Bronchial epithelial cell (primary cell): ENCODE measurements at regions not wholly inside any gene's neighbourhood (a gene's known extent, or its start where the extent isn't known, plus 50 kb on each side); places are given as distances from the start of the nearest gene placed in this dataset.

Experiments used
- DNase-seq: peaks from one replicate; pipeline ENCODE4 v3.0.0-alpha.2; 2010; ENCODE audit warnings: low read depth
- FAIRE-seq: peaks from 2 replicates; lab custom pipeline; 2011; peaks lifted over from hg19 to GRCh38; lab: Jason Lieb, UNC
- H3K27me3 ChIP-seq: 2 replicates; pipeline ENCODE4 v1.5.1; 2011; ENCODE audit warnings: low read length; ENCODE audit not compliant: control insufficient read depth, insufficient read depth
- H3K36me3 ChIP-seq: 2 replicates; pipeline ENCODE4 v1.5.1; 2011; ENCODE audit warnings: low read length; ENCODE audit not compliant: control insufficient read depth, insufficient read depth
- H3K4me3 ChIP-seq: 2 replicates; pipeline ENCODE4 v1.5.1; 2011; ENCODE audit warnings: mild to moderate bottlenecking, low read depth, low read length, control low read depth
- CTCF ChIP-seq: IDR thresholded peaks from 2 replicates; pipeline ENCODE4 v1.5.1; 2011; ENCODE audit warnings: mild to moderate bottlenecking, moderate library complexity, low read length, control low read depth, inconsistent platforms; ENCODE audit not compliant: insufficient read depth, severe bottlenecking

- DNase-seq (no peak), FAIRE-seq (no peak)
- Histone ChIP-seq H3K27me3 (no peaks in the 10 kb centered on the region), H3K36me3 (no peaks in the 10 kb centered on the region), H3K4me3 (no peak overlapping the region)
- TF ChIP-seq CTCF, result no peak
Observed at GRCh38 chr2:51201295-51201694, 169.4 kb upstream of the NRXN1 start.

- DNase-seq (no peak), FAIRE-seq (no peak)
- Histone ChIP-seq H3K36me3 (no peaks in the 10 kb centered on the region), H3K27me3 (no peaks in the 10 kb centered on the region), H3K4me3 (no peak overlapping the region)
- no peak for TF ChIP-seq CTCF
Observed at GRCh38 chr2:51194656-51195055, 162.7 kb upstream of the NRXN1 start.

DNA sequence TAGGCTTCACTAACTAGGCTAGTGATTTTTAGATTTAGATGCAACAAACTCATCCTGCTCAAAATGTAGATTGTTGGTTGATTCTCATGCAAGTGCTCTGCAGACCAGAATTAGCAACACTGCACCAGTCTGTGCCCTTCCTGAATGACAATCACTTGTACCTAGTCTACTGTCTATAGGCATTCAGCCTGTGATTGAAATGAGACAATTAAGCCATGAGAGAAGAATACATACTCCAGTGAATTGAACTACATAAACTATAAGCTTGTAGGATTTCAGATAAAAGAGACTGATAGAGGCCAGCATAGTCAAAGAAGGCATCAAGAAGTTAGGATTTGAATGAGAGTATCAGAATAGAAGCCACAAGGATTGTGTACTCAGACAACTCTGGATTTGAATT lies 138.3 kb upstream of the NRXN1 start:
- DNase-seq, result no peak
- FAIRE-seq, result no peak
- TF ChIP-seq CTCF, result no peak
- H3K36me3 ChIP-seq, result no peaks in the 10 kb centered on the region
- no peaks in the 10 kb centered on the region for H3K27me3 ChIP-seq
- H3K4me3 ChIP-seq, result no peak overlapping the region

GRCh38 chr2:51165534-51166260 lies 133.8 kb upstream of the NRXN1 start:
- Histone ChIP-seq H3K36me3 (no peaks in the 10 kb centered on the region), H3K4me3 (no peak overlapping the region)
- FAIRE-seq, result no peak

GRCh38 chr2:51158251-51158650 lies 126.3 kb upstream of the NRXN1 start:
- H3K36me3 ChIP-seq, result no peaks in the 10 kb centered on the region
- no peaks in the 10 kb centered on the region for H3K27me3 ChIP-seq
- FAIRE-seq, result no peak
- no peak overlapping the region for H3K4me3 ChIP-seq
- DNase-seq, result peak; percentile 3
- TF ChIP-seq CTCF, result no peak

More at GRCh38 chr2:51165534-51166260, 133.8 kb upstream of the NRXN1 start:
- TF ChIP-seq CTCF, result no peak
- no peaks in the 10 kb centered on the region for H3K27me3 ChIP-seq
- DNase-seq, result no peak

- no peaks in the 10 kb centered on the region for H3K36me3 ChIP-seq
- no peak for FAIRE-seq
- no peaks in the 10 kb centered on the region for H3K27me3 ChIP-seq
- TF ChIP-seq CTCF, result no peak
- DNase-seq, result no peak
- H3K4me3 ChIP-seq, result no peak overlapping the region
Observed at GRCh38 chr2:51153236-51153635, 121.3 kb upstream of the NRXN1 start.
